PC-3 (cell line): ENCODE measurements at regions not wholly inside any gene's neighbourhood (a gene's known extent, or its start where the extent isn't known, plus 50 kb on each side); places are given as distances from the start of the nearest gene placed in this dataset.

ENCODE experiments used
- CTCF ChIP-seq: fragments of 300-600 bp; sonication (generic); conservative IDR thresholded peaks from 2 replicates; pipeline ENCODE4 v1.5.1; 2017; ENCODE audit warnings: antibody characterized with exemption, low read depth, mild to moderate bottlenecking, low read length
- EZH2phosphoT487 ChIP-seq: fragments of 300-600 bp; sonication (generic); IDR thresholded peaks from 2 replicates; pipeline ENCODE4 v1.6.1; 2018; ENCODE audit warnings: mild to moderate bottlenecking, antibody characterized with exemption, low read length, borderline replicate concordance

GRCh38 chr20:6533761-6534479, 233.6 kb upstream of the BMP2 start:
- TF ChIP-seq CTCF (no peak), EZH2phosphoT487 (no peak)
